GM23338 (cell line): ENCODE measurements at regions not wholly inside any gene's neighbourhood (a gene's known extent, or its start where the extent isn't known, plus 50 kb on each side); places are given as distances from the start of the nearest gene placed in this dataset.

Experiments used
- ATAC-seq: fragments of 200-7000 bp; cut with Tn5 transposase; 3 replicates; pipeline ENCODE4 v1.9.1; 2020
- DNase-seq: peaks from one replicate; pipeline ENCODE4 v3.0.0-alpha.2; 2015; ENCODE audit warnings: low spot score
- H2AFZ ChIP-seq: fragments of 200-600 bp; sonication (generic); 2 replicates; pipeline ENCODE4 v1.8.0; 2016; ENCODE audit warnings: antibody characterized with exemption, mild to moderate bottlenecking, moderate library complexity
- H3F3A ChIP-seq: fragments of 200-600 bp; sonication (generic); replicated peaks from 2 replicates; pipeline ENCODE4 v1.8.0; 2017; ENCODE audit warnings: antibody characterized with exemption, mixed run types, low read depth
- H3K27ac ChIP-seq: fragments of 200-600 bp; sonication (generic); 2 replicates; pipeline ENCODE4 v1.6.1; 2016; ENCODE audit warnings: low read depth
- H3K27me3 ChIP-seq: fragments of 200-600 bp; sonication (generic); 2 replicates; pipeline ENCODE4 v1.8.0; 2016; ENCODE audit warnings: mild to moderate bottlenecking, mixed run types, moderate library complexity; ENCODE audit not compliant: insufficient read depth
- H3K36me3 ChIP-seq: fragments of 200-600 bp; sonication (generic); 2 replicates; pipeline ENCODE4 v1.8.0; 2016; ENCODE audit warnings: mild to moderate bottlenecking; ENCODE audit not compliant: insufficient read depth
- H3K4me1 ChIP-seq: fragments of 200-600 bp; sonication (generic); 2 replicates; pipeline ENCODE4 v1.8.0; 2016; ENCODE audit warnings: mild to moderate bottlenecking, moderate library complexity; ENCODE audit not compliant: insufficient read depth
- H3K4me2 ChIP-seq: fragments of 200-600 bp; sonication (generic); 2 replicates; pipeline ENCODE4 v1.7.1; 2017; ENCODE audit warnings: mixed run types
- H3K4me3 ChIP-seq: fragments of 200-600 bp; sonication (generic); 2 replicates; pipeline ENCODE4 v1.6.1; 2016; ENCODE audit warnings: mixed run types
- H3K79me2 ChIP-seq: fragments of 200-600 bp; sonication (generic); replicated peaks from 2 replicates; pipeline ENCODE4 v1.8.0; 2017; ENCODE audit warnings: mild to moderate bottlenecking; ENCODE audit not compliant: insufficient read depth
- H3K9me2 ChIP-seq: fragments of 200-600 bp; sonication (generic); 2 replicates; pipeline ENCODE4 v1.8.0; 2017; ENCODE audit not compliant: insufficient read depth
- H4K20me1 ChIP-seq: fragments of 200-600 bp; sonication (generic); replicated peaks from 2 replicates; pipeline ENCODE4 v1.8.0; 2017; ENCODE audit warnings: mild to moderate bottlenecking; ENCODE audit not compliant: insufficient read depth
- H3K27ac Mint-ChIP-seq: 2 replicates; pipeline ENCODE4 v1.8.0; 2020; ENCODE audit warnings: inconsistent platforms, mild to moderate bottlenecking, moderate library complexity, mixed read lengths
- H3K27me3 Mint-ChIP-seq: 3 replicates; pipeline ENCODE4 v1.8.0; 2022; ENCODE audit warnings: low read depth, mild to moderate bottlenecking, moderate library complexity, mixed read lengths, inconsistent platforms; ENCODE audit not compliant: insufficient read depth, poor library complexity
- H3K36me3 Mint-ChIP-seq: 3 replicates; pipeline ENCODE4 v1.8.0; 2021; ENCODE audit warnings: low read depth, mild to moderate bottlenecking, inconsistent platforms, moderate library complexity, mixed read lengths
- H3K4me1 Mint-ChIP-seq: 3 replicates; pipeline ENCODE4 v1.8.0; 2020; ENCODE audit warnings: mild to moderate bottlenecking, inconsistent platforms, mixed read lengths
- H3K4me3 Mint-ChIP-seq: 3 replicates; pipeline ENCODE4 v1.8.0; 2021; ENCODE audit warnings: moderate library complexity, mild to moderate bottlenecking, inconsistent platforms, mixed read lengths
- H3K9me3 Mint-ChIP-seq: 3 replicates; pipeline ENCODE4 v1.8.0; 2020; ENCODE audit warnings: moderate library complexity, mild to moderate bottlenecking, inconsistent platforms, mixed read lengths
- JUNB ChIP-seq: IDR thresholded peaks from one replicate; pipeline ENCODE4 v1.6.1; 2016; ENCODE audit warnings: antibody characterized with exemption; ENCODE audit not compliant: unreplicated experiment
- NANOG ChIP-seq: IDR thresholded peaks from 2 replicates; pipeline ENCODE4 v1.6.1; 2016; ENCODE audit warnings: antibody characterized with exemption, borderline replicate concordance
- REST ChIP-seq: IDR thresholded peaks from one replicate; pipeline ENCODE4 v1.6.1; 2018; ENCODE audit warnings: antibody characterized with exemption; ENCODE audit not compliant: unreplicated experiment
- ZNF462 ChIP-seq: fragments of 250-450 bp; sonication (Bioruptor Pico); IDR thresholded peaks from 2 replicates; pipeline ENCODE4 v1.5.0; 2020; ENCODE audit warnings: mild to moderate bottlenecking, moderate library complexity

- TF ChIP-seq REST (no peak), NANOG (no peak), JUNB (no peak)
These were observed 571.1 kb upstream of the DIPK2B start (continued) for GRCh38 chrX:45771560-45772340.

GRCh38 chrX:45771114-45771513, 570.4 kb upstream of the DIPK2B start:
- Histone ChIP-seq H3K27me3 (no peaks in the 10 kb centered on the region), H3K27ac (no peak overlapping the region), H3K79me2 (peaks cover 99% of the 10 kb centered on the region), H3F3A (no peaks in the 10 kb centered on the region), H3K9me2 (no peaks in the 10 kb centered on the region), H3K4me1 (peaks cover 47% of the 10 kb centered on the region), H2AFZ (no peak overlapping the region), H3K4me2 (peak overlapping the region; percentile 27; the same call in 1 of the 2 replicates), H3K36me3 (no peaks in the 10 kb centered on the region), H3K4me3 (no peak overlapping the region), H4K20me1 (peaks cover 39% of the 10 kb centered on the region)
- peaks cover 79% of the 10 kb centered on the region for H3K4me1 Mint-ChIP-seq
- no peaks in the 10 kb centered on the region for H3K9me3 Mint-ChIP-seq
- no peaks in the 10 kb centered on the region for H3K27me3 Mint-ChIP-seq
- no peak overlapping the region for H3K27ac Mint-ChIP-seq
- DNase-seq: no peak
- H3K4me3 Mint-ChIP-seq: no peak overlapping the region
- no peak for TF ChIP-seq ZNF462 (CRISPR knock-in tag)
- H3K36me3 Mint-ChIP-seq: peaks cover 31% of the 10 kb centered on the region
- ATAC-seq: no peak
